PFSK-1 (cell line): ENCODE measurements at regions not wholly inside any gene's neighbourhood (a gene's known extent, or its start where the extent isn't known, plus 50 kb on each side); places are given as distances from the start of the nearest gene placed in this dataset.

Source experiments
- FOXP2 ChIP-seq: optimal IDR thresholded peaks from 2 replicates; pipeline ENCODE3; 2011; ENCODE audit warnings: borderline replicate concordance, control low read depth, inconsistent platforms; ENCODE audit not compliant: insufficient read depth; ENCODE audit errors: extremely low read length, extremely low read depth
- POLR2AphosphoS5 ChIP-seq: IDR thresholded peaks from 2 replicates; pipeline ENCODE4 v1.6.1; 2012; ENCODE audit warnings: low read depth, mild to moderate bottlenecking, control low read depth, low read length, moderate library complexity
- SIN3A ChIP-seq: IDR thresholded peaks from 2 replicates; pipeline ENCODE4 v1.6.1; 2012; ENCODE audit warnings: mild to moderate bottlenecking, low read length, moderate library complexity, borderline replicate concordance; ENCODE audit not compliant: insufficient read depth
- TAF1 ChIP-seq: IDR thresholded peaks from 2 replicates; pipeline ENCODE4 v1.6.1; 2012; ENCODE audit warnings: low read length, control low read depth, borderline replicate concordance; ENCODE audit not compliant: insufficient read depth
- TF ChIP-seq, protein P1 (sequence below), 2 experiments: IDR thresholded peaks; 2 replicates each; pipeline versions ENCODE4 v1.6.1 to v1.8.0; 2011 to 2012; ENCODE audit warnings: low read depth in 2 of 2, low read length in 2 of 2, control low read depth in 1 of 2, inconsistent platforms in 1 of 2, mild to moderate bottlenecking in 1 of 2, moderate library complexity in 1 of 2; ENCODE audit not compliant: insufficient read depth in 1 of 2

- TF ChIP-seq TAF1 (no peak), FOXP2 (no peak), SIN3A (no peak), POLR2AphosphoS5 (no peak)
- TF ChIP-seq, protein P1, sequence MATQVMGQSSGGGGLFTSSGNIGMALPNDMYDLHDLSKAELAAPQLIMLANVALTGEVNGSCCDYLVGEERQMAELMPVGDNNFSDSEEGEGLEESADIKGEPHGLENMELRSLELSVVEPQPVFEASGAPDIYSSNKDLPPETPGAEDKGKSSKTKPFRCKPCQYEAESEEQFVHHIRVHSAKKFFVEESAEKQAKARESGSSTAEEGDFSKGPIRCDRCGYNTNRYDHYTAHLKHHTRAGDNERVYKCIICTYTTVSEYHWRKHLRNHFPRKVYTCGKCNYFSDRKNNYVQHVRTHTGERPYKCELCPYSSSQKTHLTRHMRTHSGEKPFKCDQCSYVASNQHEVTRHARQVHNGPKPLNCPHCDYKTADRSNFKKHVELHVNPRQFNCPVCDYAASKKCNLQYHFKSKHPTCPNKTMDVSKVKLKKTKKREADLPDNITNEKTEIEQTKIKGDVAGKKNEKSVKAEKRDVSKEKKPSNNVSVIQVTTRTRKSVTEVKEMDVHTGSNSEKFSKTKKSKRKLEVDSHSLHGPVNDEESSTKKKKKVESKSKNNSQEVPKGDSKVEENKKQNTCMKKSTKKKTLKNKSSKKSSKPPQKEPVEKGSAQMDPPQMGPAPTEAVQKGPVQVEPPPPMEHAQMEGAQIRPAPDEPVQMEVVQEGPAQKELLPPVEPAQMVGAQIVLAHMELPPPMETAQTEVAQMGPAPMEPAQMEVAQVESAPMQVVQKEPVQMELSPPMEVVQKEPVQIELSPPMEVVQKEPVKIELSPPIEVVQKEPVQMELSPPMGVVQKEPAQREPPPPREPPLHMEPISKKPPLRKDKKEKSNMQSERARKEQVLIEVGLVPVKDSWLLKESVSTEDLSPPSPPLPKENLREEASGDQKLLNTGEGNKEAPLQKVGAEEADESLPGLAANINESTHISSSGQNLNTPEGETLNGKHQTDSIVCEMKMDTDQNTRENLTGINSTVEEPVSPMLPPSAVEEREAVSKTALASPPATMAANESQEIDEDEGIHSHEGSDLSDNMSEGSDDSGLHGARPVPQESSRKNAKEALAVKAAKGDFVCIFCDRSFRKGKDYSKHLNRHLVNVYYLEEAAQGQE (IDR thresholded peaks at IDR 0.05; ENCODE audit: insufficient read depth in 1 of 2, low read depth in 2 of 2, low read length in 2 of 2), result no peak
These were observed 83.5 kb downstream of the FEM1C start for GRCh38 chr5:115461093-115461492.

- no peak for TF ChIP-seq SIN3A
- TF ChIP-seq, protein P1 (IDR thresholded peaks at IDR 0.05; ENCODE audit: insufficient read depth in 1 of 2, low read depth in 2 of 2, low read length in 2 of 2), result no peak
These were observed 84.1 kb downstream of the FEM1C start for GRCh38 chr5:115460472-115460871.

GRCh38 chr5:115459855-115460341 lies 84.7 kb downstream of the FEM1C start:
- TF ChIP-seq SIN3A (no peak), TAF1 (no peak), FOXP2 (no peak), POLR2AphosphoS5 (no peak)
- TF ChIP-seq, protein P1 (IDR thresholded peaks at IDR 0.05; ENCODE audit: insufficient read depth in 1 of 2, low read depth in 2 of 2, low read length in 2 of 2), result no peak

GRCh38 chr5:115458416-115458815 lies 86.2 kb downstream of the FEM1C start:
- TF ChIP-seq TAF1 (no peak), POLR2AphosphoS5 (no peak), SIN3A (no peak), FOXP2 (no peak)
- TF ChIP-seq, protein P1 (IDR thresholded peaks at IDR 0.05; ENCODE audit: insufficient read depth in 1 of 2, low read depth in 2 of 2, low read length in 2 of 2), result no peak

- TF ChIP-seq FOXP2 (no peak), TAF1 (no peak), POLR2AphosphoS5 (no peak), SIN3A (no peak)
- TF ChIP-seq, protein P1 (IDR thresholded peaks at IDR 0.05; ENCODE audit: insufficient read depth in 1 of 2, low read depth in 2 of 2, low read length in 2 of 2), result no peak
These were observed 86.6 kb downstream of the FEM1C start for GRCh38 chr5:115458003-115458409.
